ENCODE measurements at regions not wholly inside any gene's neighbourhood (a gene's known extent, or its start where the extent isn't known, plus 50 kb on each side); places are given as distances from the start of the nearest gene placed in this dataset.

DNA sequence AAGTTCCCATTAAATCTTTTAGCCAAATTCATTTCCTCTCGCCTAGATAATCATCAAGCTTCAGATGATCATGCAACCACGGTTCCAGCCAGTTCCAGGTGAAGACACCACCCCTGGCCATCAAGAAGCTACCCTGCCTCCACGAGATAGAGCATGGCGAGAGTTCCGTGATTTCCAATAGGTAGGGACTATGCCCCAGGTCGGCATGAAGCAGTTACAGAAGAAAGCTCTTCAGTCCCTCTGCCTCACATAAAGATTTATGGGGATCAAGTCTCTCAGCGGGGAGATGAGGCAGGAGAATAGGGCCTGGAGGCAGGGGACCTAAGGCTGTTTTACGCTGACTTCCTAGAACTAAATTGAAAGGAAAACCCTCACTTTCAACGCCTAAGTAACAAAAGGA is 183.9 kb downstream of the OR13H1 start:
- TF ChIP-seq, protein P1, sequence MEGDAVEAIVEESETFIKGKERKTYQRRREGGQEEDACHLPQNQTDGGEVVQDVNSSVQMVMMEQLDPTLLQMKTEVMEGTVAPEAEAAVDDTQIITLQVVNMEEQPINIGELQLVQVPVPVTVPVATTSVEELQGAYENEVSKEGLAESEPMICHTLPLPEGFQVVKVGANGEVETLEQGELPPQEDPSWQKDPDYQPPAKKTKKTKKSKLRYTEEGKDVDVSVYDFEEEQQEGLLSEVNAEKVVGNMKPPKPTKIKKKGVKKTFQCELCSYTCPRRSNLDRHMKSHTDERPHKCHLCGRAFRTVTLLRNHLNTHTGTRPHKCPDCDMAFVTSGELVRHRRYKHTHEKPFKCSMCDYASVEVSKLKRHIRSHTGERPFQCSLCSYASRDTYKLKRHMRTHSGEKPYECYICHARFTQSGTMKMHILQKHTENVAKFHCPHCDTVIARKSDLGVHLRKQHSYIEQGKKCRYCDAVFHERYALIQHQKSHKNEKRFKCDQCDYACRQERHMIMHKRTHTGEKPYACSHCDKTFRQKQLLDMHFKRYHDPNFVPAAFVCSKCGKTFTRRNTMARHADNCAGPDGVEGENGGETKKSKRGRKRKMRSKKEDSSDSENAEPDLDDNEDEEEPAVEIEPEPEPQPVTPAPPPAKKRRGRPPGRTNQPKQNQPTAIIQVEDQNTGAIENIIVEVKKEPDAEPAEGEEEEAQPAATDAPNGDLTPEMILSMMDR (conservative IDR thresholded peaks at IDR 0.05; ENCODE audit: low read depth, low read length) = no peak
- TF ChIP-seq EZH2 (IDR thresholded peaks at IDR 0.05; ENCODE audit: borderline replicate concordance, low read depth, low read length, poor library complexity, severe bottlenecking) = no peak
